ENCODE measurements at regions not wholly inside any gene's neighbourhood (a gene's known extent, or its start where the extent isn't known, plus 50 kb on each side); places are given as distances from the start of the nearest gene placed in this dataset.
"Not testable (repeated sequence)": the region's sequence is repeated elsewhere in the genome, so short reads cannot be mapped to it uniquely, and the experiment has no call there.

DNA sequence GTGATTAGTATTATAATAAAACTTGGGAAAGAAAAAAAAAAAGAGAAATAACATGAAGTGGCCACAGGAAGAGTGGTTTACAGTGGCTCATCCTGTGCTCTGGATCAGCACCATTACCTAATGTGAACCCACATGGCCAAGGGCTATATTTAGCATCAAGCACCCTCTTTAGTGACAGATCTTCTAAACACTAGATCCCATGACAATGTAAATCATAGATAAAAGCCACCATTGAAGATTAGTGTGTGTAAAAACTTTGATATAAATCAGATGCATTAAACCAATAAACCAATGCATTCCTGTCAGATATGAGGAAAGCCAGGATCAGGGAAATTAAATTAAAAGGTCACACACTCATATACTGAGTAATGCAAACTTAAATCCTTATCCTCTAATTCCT lies 400.6 kb upstream of the MAGEB18 start:
- ATAC-seq: no peak

DNA sequence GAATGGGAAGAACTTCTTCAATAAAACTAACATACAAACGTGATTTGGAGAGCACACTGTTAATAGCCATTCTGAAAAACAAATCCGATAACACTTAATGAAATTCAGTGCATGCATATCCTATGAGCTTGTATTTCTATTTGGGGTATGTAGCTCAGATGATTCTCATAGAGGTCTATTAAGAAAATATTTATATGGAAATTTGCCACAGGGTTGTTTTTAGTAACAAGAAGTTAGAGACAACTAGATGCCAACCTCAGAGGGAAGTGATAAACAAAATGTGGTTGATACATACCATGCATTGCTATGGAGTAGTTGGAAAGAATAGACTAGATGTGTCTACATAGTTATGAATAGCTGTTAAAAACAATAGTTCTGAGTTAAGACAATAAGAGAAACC lies 395.8 kb upstream of the MAGEB18 start:
- no peak for ATAC-seq
- Histone ChIP-seq H3K4me1 (no peaks in the 10 kb centered on the region), H3K36me3 (no peaks in the 10 kb centered on the region), H3K27ac (no peak overlapping the region), H3K4me3 (no peak overlapping the region), H3K27me3 (no peaks in the 10 kb centered on the region), H3K9me3 (no peaks in the 10 kb centered on the region)
- DNase-seq: no peak
- no peak for TF ChIP-seq POLR2A (IDR thresholded peaks at IDR 0.05)
- TF ChIP-seq, protein P1, sequence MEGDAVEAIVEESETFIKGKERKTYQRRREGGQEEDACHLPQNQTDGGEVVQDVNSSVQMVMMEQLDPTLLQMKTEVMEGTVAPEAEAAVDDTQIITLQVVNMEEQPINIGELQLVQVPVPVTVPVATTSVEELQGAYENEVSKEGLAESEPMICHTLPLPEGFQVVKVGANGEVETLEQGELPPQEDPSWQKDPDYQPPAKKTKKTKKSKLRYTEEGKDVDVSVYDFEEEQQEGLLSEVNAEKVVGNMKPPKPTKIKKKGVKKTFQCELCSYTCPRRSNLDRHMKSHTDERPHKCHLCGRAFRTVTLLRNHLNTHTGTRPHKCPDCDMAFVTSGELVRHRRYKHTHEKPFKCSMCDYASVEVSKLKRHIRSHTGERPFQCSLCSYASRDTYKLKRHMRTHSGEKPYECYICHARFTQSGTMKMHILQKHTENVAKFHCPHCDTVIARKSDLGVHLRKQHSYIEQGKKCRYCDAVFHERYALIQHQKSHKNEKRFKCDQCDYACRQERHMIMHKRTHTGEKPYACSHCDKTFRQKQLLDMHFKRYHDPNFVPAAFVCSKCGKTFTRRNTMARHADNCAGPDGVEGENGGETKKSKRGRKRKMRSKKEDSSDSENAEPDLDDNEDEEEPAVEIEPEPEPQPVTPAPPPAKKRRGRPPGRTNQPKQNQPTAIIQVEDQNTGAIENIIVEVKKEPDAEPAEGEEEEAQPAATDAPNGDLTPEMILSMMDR (IDR thresholded peaks at IDR 0.05): no peak
- WGBS (ENCODE audit: insufficient coverage, low coverage, low lambda C conversion rate, missing lambda C conversion rate): 26% methylated on average over 2 of the region's 2 CpGs
- intact Hi-C loops (cut with DNase I): no loop called here

More for the DNA sequence above, 400.6 kb upstream of the MAGEB18 start:
- DNase-seq: no peak
- no peaks in the 10 kb centered on the region for H3K36me3 ChIP-seq
- H3K27ac ChIP-seq: no peak overlapping the region
- H3K27me3 ChIP-seq: no peaks in the 10 kb centered on the region
- no peaks in the 10 kb centered on the region for H3K9me3 ChIP-seq
- no peak overlapping the region for H3K4me3 ChIP-seq
- no peaks in the 10 kb centered on the region for H3K4me1 ChIP-seq
- TF ChIP-seq POLR2A (IDR thresholded peaks at IDR 0.05): no peak
- TF ChIP-seq, protein P1 (IDR thresholded peaks at IDR 0.05): no peak
- intact Hi-C loops (cut with DNase I): no loop called here

GRCh38 chrX:25754399-25754798 lies 383.7 kb upstream of the MAGEB18 start:
- no peak for ATAC-seq

DNA sequence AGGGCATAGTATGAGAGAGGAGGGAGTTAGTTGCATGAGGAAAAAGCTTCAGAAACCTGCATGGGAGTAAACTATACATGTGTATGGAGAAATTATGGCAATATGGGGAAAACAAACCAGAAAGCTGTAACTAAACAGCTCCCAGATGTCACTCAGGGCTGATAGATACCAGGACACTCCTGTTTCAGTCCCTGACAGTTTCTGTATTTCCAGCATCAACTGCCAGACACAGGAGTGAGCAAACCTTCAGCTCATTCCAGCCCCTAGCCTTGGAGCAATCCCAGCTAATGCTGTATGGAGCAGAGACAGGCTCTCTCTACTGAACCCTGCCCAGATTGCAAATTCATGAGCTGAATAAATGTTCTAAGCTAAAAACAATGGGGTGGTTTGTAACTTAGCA lies 382.9 kb upstream of the MAGEB18 start:
- intact Hi-C loops (cut with DNase I): no loop called here
- no peak overlapping the region for H3K4me3 ChIP-seq

More at GRCh38 chrX:25754399-25754798, 383.7 kb upstream of the MAGEB18 start:
- H3K36me3 ChIP-seq: no peaks in the 10 kb centered on the region
- TF ChIP-seq, protein P1 (IDR thresholded peaks at IDR 0.05): no peak
- TF ChIP-seq POLR2A (IDR thresholded peaks at IDR 0.05): no peak
- no peaks in the 10 kb centered on the region for H3K4me1 ChIP-seq
- DNase-seq: no peak
- whole genome bisulfite sequencing (ENCODE audit: insufficient coverage, low coverage, low lambda C conversion rate, missing lambda C conversion rate): 28% methylated on average over 2 of the region's 2 CpGs
- no peak overlapping the region for H3K4me3 ChIP-seq
- no peaks in the 10 kb centered on the region for H3K9me3 ChIP-seq
- no peak overlapping the region for H3K27ac ChIP-seq
- H3K27me3 ChIP-seq: peaks cover 0 to 5% of the 10 kb centered on the region in 2 donors
- intact Hi-C loops (cut with DNase I): no loop called here

DNA sequence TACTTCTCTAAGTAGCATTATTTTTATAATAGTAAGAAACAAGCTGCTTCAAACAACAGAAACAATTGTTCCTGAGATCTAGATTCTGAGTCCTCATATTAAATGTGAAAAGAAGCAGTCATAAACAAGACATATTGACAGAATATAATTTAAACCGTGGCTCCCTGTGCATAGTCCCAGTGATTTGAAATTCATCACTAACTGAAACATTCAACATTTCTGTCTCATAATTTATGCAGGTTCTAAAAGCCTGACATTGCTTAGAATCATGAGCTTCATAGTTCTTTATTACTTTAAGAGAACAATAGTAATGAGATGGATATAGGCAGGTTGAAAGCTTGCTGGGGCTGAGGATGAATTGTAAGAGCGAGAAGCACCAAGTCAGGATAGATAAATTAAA lies 375.5 kb upstream of the MAGEB18 start:
- ATAC-seq: no peak
- Histone ChIP-seq H3K4me3 (no peak overlapping the region), H3K4me1 (no peaks in the 10 kb centered on the region), H3K36me3 (no peaks in the 10 kb centered on the region), H3K9me3 (no peaks in the 10 kb centered on the region), H3K27me3 (no peaks in the 10 kb centered on the region), H3K27ac (no peak overlapping the region)
- intact Hi-C loops (cut with DNase I): no loop called here
- TF ChIP-seq, protein P1 (IDR thresholded peaks at IDR 0.05): no peak
- TF ChIP-seq POLR2A (IDR thresholded peaks at IDR 0.05): no peak
- DNase-seq: no peak
- WGBS (ENCODE audit: insufficient coverage, low coverage, low lambda C conversion rate, missing lambda C conversion rate): 15% methylated on average over 2 of the region's 2 CpGs

More for the DNA sequence above, 382.9 kb upstream of the MAGEB18 start:
- no peak for DNase-seq
- H3K27ac ChIP-seq: no peak overlapping the region
- no peaks in the 10 kb centered on the region for H3K4me1 ChIP-seq
- no peak for TF ChIP-seq POLR2A (IDR thresholded peaks at IDR 0.05)
- TF ChIP-seq, protein P1 (IDR thresholded peaks at IDR 0.05): no peak
- no peak for ATAC-seq
- peaks cover 0 to 5% of the 10 kb centered on the region in 2 donors for H3K27me3 ChIP-seq
- no peaks in the 10 kb centered on the region for H3K36me3 ChIP-seq
- H3K9me3 ChIP-seq: no peaks in the 10 kb centered on the region

DNA sequence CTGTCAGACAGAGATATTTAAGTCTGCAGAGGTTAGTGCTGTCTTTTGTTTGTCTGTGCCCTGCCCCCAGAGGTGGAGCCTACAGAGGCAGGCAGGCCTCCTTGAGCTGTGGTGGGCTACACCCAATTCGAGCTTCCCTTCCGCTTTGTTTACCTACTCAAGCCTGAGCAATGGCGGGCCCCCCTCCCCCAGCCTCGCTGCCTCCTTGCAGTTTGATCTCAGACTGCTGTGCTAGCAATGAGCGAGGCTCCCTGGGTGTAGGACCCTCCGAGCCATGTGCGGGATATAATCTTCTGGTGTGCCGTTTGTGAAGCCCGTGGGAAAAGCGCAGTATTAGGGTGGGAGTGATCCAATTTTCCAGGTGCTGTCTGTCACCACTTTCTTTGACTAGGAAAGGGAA lies 366.3 kb upstream of the MAGEB18 start:
- WGBS (ENCODE audit: insufficient coverage, low coverage, low lambda C conversion rate, missing lambda C conversion rate): 10% methylated on average over 2 of the region's 10 CpGs
- H3K4me1 ChIP-seq; ATAC-seq; H3K4me3 ChIP-seq; H3K27ac ChIP-seq; DNase-seq; H3K9me3 ChIP-seq; H3K36me3 ChIP-seq; intact Hi-C loops (cut with DNase I); H3K27me3 ChIP-seq: not testable (repeated sequence)

DNA sequence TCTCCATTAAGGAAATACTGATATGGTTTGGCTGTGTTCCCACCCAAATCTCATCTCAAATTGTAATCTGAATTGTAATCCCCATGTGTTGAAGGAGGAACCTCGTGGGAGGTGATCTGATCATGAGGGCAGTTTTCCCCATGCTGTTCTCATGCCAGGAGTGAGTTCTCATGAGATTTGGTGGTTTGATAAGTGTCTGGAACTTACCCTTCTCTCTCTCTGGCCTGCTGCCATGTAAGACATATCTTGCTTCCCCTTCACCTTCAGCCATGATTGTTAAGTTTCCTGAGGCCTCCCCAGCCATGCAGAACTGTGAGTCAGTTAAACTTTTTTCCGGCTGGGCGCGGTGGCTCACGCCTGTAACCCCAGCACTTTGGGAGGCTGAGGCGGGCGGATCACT lies 340.3 kb upstream of the MAGEB18 start:
- H3K4me1 ChIP-seq; H3K27me3 ChIP-seq; ATAC-seq; H3K27ac ChIP-seq; DNase-seq; H3K9me3 ChIP-seq; H3K36me3 ChIP-seq; H3K4me3 ChIP-seq; intact Hi-C loops (cut with DNase I): not testable (repeated sequence)
- 59% methylated on average over 7 of the region's 7 CpGs for WGBS (ENCODE audit: insufficient coverage, low coverage, low lambda C conversion rate, missing lambda C conversion rate)

Measured in right lobe of liver (tissue), 6 donors.